Mucosa of stomach (tissue), 1 donor: ENCODE measurements at regions not wholly inside any gene's neighbourhood (a gene's known extent, or its start where the extent isn't known, plus 50 kb on each side); places are given as distances from the start of the nearest gene placed in this dataset.
"Not testable (repeated sequence)": the region's sequence is repeated elsewhere in the genome, so short reads cannot be mapped to it uniquely, and the experiment has no call there.

Experiments
- H3K27me3 ChIP-seq: one replicate; pipeline ENCODE4 v1.7.0; 2013; ENCODE audit warnings: mild to moderate bottlenecking, low read length; ENCODE audit not compliant: control insufficient read depth, insufficient read depth
- H3K36me3 ChIP-seq: one replicate; pipeline ENCODE4 v1.7.0; 2013; ENCODE audit warnings: low read length; ENCODE audit not compliant: control insufficient read depth, insufficient read depth
- H3K4me1 ChIP-seq: one replicate; pipeline ENCODE4 v1.7.0; 2013; ENCODE audit warnings: mild to moderate bottlenecking, low read length; ENCODE audit not compliant: control insufficient read depth, insufficient read depth
- H3K4me3 ChIP-seq: one replicate; pipeline ENCODE4 v1.7.0; 2013; ENCODE audit warnings: low read length
- H3K9ac ChIP-seq: one replicate; pipeline ENCODE4 v1.7.0; 2013; ENCODE audit warnings: mild to moderate bottlenecking, low read length, moderate library complexity
- H3K9me3 ChIP-seq: one replicate; pipeline ENCODE4 v1.7.0; 2013; ENCODE audit warnings: mild to moderate bottlenecking, low read length, moderate library complexity; ENCODE audit not compliant: control insufficient read depth
- donor health status: Pancreatic carcinoma.

- not testable (repeated sequence) for H3K4me1 ChIP-seq, H3K36me3 ChIP-seq, H3K9ac ChIP-seq, H3K4me3 ChIP-seq, H3K9me3 ChIP-seq, H3K27me3 ChIP-seq
Measured at GRCh38 chr1:112832259-112832658, 117.1 kb upstream of the PPM1J start.

- not testable (repeated sequence) for H3K36me3 ChIP-seq, H3K9ac ChIP-seq, H3K4me1 ChIP-seq, H3K9me3 ChIP-seq, H3K4me3 ChIP-seq, H3K27me3 ChIP-seq
Measured at GRCh38 chr1:112829691-112830090, 114.6 kb upstream of the PPM1J start.

GRCh38 chr1:112828716-112829115, 113.6 kb upstream of the PPM1J start:
- H3K36me3 ChIP-seq, result no peaks in the 10 kb centered on the region
- H3K4me1 ChIP-seq, result no peaks in the 10 kb centered on the region
- no peaks in the 10 kb centered on the region for H3K9me3 ChIP-seq
- no peak overlapping the region for H3K4me3 ChIP-seq
- H3K27me3 ChIP-seq, result no peaks in the 10 kb centered on the region
- no peak overlapping the region for H3K9ac ChIP-seq

GRCh38 chr1:112827391-112827790, 112.3 kb upstream of the PPM1J start:
- H3K9me3 ChIP-seq, H3K36me3 ChIP-seq, H3K4me3 ChIP-seq, H3K4me1 ChIP-seq, H3K27me3 ChIP-seq, H3K9ac ChIP-seq: not testable (repeated sequence)

GRCh38 chr1:112826217-112826944, 111.2 kb upstream of the PPM1J start:
- no peaks in the 10 kb centered on the region for H3K27me3 ChIP-seq
- no peaks in the 10 kb centered on the region for H3K9me3 ChIP-seq
- H3K4me3 ChIP-seq, result no peak overlapping the region
- H3K9ac ChIP-seq, result no peak overlapping the region
- no peaks in the 10 kb centered on the region for H3K36me3 ChIP-seq
- H3K4me1 ChIP-seq, result no peaks in the 10 kb centered on the region

- H3K4me3 ChIP-seq, H3K4me1 ChIP-seq, H3K9ac ChIP-seq, H3K9me3 ChIP-seq, H3K36me3 ChIP-seq, H3K27me3 ChIP-seq: not testable (repeated sequence)
Measured at GRCh38 chr1:112825563-112826216, 110.6 kb upstream of the PPM1J start.

- not testable (repeated sequence) for H3K4me1 ChIP-seq, H3K4me3 ChIP-seq
Measured at GRCh38 chr1:112825075-112825474, 109.9 kb upstream of the PPM1J start.

GRCh38 chr1:112821307-112822063, 106.4 kb upstream of the PPM1J start:
- H3K4me3 ChIP-seq, H3K9me3 ChIP-seq, H3K36me3 ChIP-seq, H3K9ac ChIP-seq, H3K4me1 ChIP-seq, H3K27me3 ChIP-seq: not testable (repeated sequence)

More at GRCh38 chr1:112825075-112825474, 109.9 kb upstream of the PPM1J start:
- H3K27me3 ChIP-seq, H3K9ac ChIP-seq, H3K9me3 ChIP-seq, H3K36me3 ChIP-seq: not testable (repeated sequence)

- H3K27me3 ChIP-seq, result no peaks in the 10 kb centered on the region
- H3K4me1 ChIP-seq, result peaks cover 7% of the 10 kb centered on the region
- H3K36me3 ChIP-seq, result no peaks in the 10 kb centered on the region
- no peaks in the 10 kb centered on the region for H3K9me3 ChIP-seq
- no peak overlapping the region for H3K9ac ChIP-seq
- no peak overlapping the region for H3K4me3 ChIP-seq
Measured at GRCh38 chr1:112818990-112819689, 104.0 kb upstream of the PPM1J start.

- no peak overlapping the region for H3K9ac ChIP-seq
- H3K4me3 ChIP-seq, result no peak overlapping the region
- no peaks in the 10 kb centered on the region for H3K9me3 ChIP-seq
- no peaks in the 10 kb centered on the region for H3K36me3 ChIP-seq
- H3K27me3 ChIP-seq, result no peaks in the 10 kb centered on the region
- H3K4me1 ChIP-seq, result peaks cover 7% of the 10 kb centered on the region
Measured at GRCh38 chr1:112817555-112818373, 102.6 kb upstream of the PPM1J start.

GRCh38 chr1:112815376-112815775, 100.2 kb upstream of the PPM1J start:
- no peak overlapping the region for H3K9ac ChIP-seq
- peaks cover 7% of the 10 kb centered on the region for H3K4me1 ChIP-seq
- H3K36me3 ChIP-seq, result no peaks in the 10 kb centered on the region
- no peak overlapping the region for H3K4me3 ChIP-seq
- H3K27me3 ChIP-seq, result no peaks in the 10 kb centered on the region
- no peaks in the 10 kb centered on the region for H3K9me3 ChIP-seq
